Spleen (tissue), 11 donors: ENCODE measurements at regions not wholly inside any gene's neighbourhood (a gene's known extent, or its start where the extent isn't known, plus 50 kb on each side); places are given as distances from the start of the nearest gene placed in this dataset.

Source experiments
- DNase-seq: peaks from one replicate; pipeline ENCODE4 v3.0.0-alpha.2; 2020
- H3K27ac ChIP-seq, 8 donors: fragments of 200-600 bp; sonication (generic) in 7 of 8; 1 replicate in 4 of 8; 2 replicates in 4 of 8; pipeline versions ENCODE4 v1.5.0 to v1.8.0; 2016 to 2021; ENCODE audit warnings: inconsistent platforms in 4 of 8, mild to moderate bottlenecking in 4 of 8, moderate library complexity in 1 of 8
- H3K27me3 ChIP-seq, 7 donors: fragments of 200-600 bp; sonication (generic) in 6 of 7; replicated peaks in 1 of 7; 1 replicate in 4 of 7; 2 replicates in 3 of 7; pipeline versions ENCODE4 v1.5.0 to v1.8.0; 2016 to 2021; ENCODE audit warnings: inconsistent platforms in 3 of 7, mild to moderate bottlenecking in 1 of 7
- H3K36me3 ChIP-seq, 6 donors: fragments of 200-600 bp; sonication (generic) in 5 of 6; 1 replicate in 4 of 6; 2 replicates in 2 of 6; pipeline versions ENCODE4 v1.5.0 to v1.8.0; 2016 to 2021; ENCODE audit warnings: inconsistent platforms in 2 of 6
- H3K4me1 ChIP-seq, 6 donors: fragments of 200-600 bp; sonication (generic) in 5 of 6; 1 replicate in 3 of 6; 2 replicates in 3 of 6; pipeline versions ENCODE4 v1.5.0 to v1.8.0; 2016 to 2021; ENCODE audit warnings: inconsistent platforms in 3 of 6
- H3K4me3 ChIP-seq, 8 donors: fragments of 200-600 bp; sonication (generic) in 7 of 8; 1 replicate in 4 of 8; 2 replicates in 4 of 8; pipeline versions ENCODE4 v1.5.0 to v1.8.0; 2016 to 2021; ENCODE audit warnings: inconsistent platforms in 4 of 8, mild to moderate bottlenecking in 4 of 8, moderate library complexity in 2 of 8
- H3K9me3 ChIP-seq, 8 donors: fragments of 200-600 bp; sonication (generic) in 7 of 8; 1 replicate in 4 of 8; 2 replicates in 4 of 8; pipeline versions ENCODE4 v1.5.0 to v1.8.0; 2016 to 2021; ENCODE audit warnings: inconsistent platforms in 4 of 8
- POLR2A ChIP-seq, 3 donors: fragments of 450-650 bp; IDR thresholded peaks; one replicate each; pipeline ENCODE4 v1.5.1; 2017; ENCODE audit warnings: antibody characterized with exemption in 3 of 3, mild to moderate bottlenecking in 1 of 3
- POLR2AphosphoS5 ChIP-seq, 3 donors: sonication (generic); formaldehyde crosslinking; IDR thresholded peaks; one replicate each; pipeline ENCODE4 v1.5.1; 2017; ENCODE audit warnings: antibody characterized with exemption in 3 of 3
- WGBS, 5 donors: extraction: QIAGEN DNeasy Blood & Tissue Kit in 3 of 5; methylation state at CpG; one replicate each; pipeline versions ENCODE4 v1.1.5 to v1.1.7; 2013 to 2018; 5-methylcytosine and 5-hydroxymethylcytosine counted together
- intact Hi-C: fragments of 100-400 bp; cut with DNase I; formaldehyde crosslinking; loops from one replicate; pipeline ENCODE4 v1.15.0; 2023; ENCODE audit warnings: low total_unique reads
- TF ChIP-seq, protein P1 (sequence below), 11 experiments: fragments of 200-600 bp in 7 of 11; fragments of 450-650 bp in 4 of 11; sonication (generic) in 4 of 11; IDR thresholded peaks in 8 of 11; conservative IDR thresholded peaks in 3 of 11; 1 replicate in 7 of 11; 2 replicates in 4 of 11; pipeline versions ENCODE4 v1.4.0 to v1.8.0; 2016 to 2021; ENCODE audit warnings: antibody characterized with exemption in 11 of 11, inconsistent platforms in 4 of 11, mild to moderate bottlenecking in 1 of 11
- donor health status: healthy with polysubstance abuse.
- donor health status: DM: no; HTN: no; CAD: no; lungs with moderate emphysema.
- donor health status: DM: no; HTN: no; CAD: no.
- donor health status: Bipolar disorder and iron deficiency.
- donor health status: healthy.
- donor health status: DM: no; HTN: no; CAD: no.
- donor health status: DM: yes; HTN: yes; CAD: no.

DNA sequence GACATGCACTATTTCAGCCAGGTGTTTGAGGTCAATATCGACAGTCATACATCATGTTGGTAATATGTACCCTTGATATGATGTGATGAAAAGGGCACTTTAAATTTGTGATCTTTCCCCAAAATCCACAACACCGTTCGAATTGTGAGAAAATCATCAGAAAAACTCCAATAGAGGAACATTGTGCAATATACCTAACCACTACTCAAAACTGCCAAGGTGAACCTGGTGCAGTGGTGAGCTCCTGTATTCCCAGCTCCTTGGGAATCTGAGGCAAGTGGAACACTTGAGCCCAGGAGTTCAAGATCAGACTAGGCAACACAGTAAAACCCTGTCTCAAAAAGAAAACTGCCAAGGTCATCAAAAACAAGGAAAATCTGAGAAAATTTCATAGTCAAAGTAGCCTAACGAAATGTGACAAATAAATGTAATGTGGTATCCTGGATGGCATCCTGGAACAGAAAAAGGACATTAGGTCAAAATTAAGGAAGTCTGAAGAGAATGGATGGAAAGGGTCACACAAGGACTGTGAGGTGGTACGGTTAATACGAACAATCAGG, 55.6 kb upstream of the LSM6 start:
- Histone ChIP-seq H3K36me3 (no peaks in the 10 kb centered on the region), H3K27me3 (no peaks in the 10 kb centered on the region), H3K4me1 (peaks cover 0 to 6% (median 0%) of the 10 kb centered on the region in 6 donors), H3K4me3 (no peak overlapping the region), H3K9me3 (no peaks in the 10 kb centered on the region), H3K27ac (no peak overlapping the region)
- TF ChIP-seq POLR2AphosphoS5 (IDR thresholded peaks at IDR 0.05), result no peak
- TF ChIP-seq, protein P1, sequence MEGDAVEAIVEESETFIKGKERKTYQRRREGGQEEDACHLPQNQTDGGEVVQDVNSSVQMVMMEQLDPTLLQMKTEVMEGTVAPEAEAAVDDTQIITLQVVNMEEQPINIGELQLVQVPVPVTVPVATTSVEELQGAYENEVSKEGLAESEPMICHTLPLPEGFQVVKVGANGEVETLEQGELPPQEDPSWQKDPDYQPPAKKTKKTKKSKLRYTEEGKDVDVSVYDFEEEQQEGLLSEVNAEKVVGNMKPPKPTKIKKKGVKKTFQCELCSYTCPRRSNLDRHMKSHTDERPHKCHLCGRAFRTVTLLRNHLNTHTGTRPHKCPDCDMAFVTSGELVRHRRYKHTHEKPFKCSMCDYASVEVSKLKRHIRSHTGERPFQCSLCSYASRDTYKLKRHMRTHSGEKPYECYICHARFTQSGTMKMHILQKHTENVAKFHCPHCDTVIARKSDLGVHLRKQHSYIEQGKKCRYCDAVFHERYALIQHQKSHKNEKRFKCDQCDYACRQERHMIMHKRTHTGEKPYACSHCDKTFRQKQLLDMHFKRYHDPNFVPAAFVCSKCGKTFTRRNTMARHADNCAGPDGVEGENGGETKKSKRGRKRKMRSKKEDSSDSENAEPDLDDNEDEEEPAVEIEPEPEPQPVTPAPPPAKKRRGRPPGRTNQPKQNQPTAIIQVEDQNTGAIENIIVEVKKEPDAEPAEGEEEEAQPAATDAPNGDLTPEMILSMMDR (IDR thresholded peaks at IDR 0.05 in 8 of 11, conservative IDR thresholded peaks at IDR 0.05 in 3 of 11), result no peak
- TF ChIP-seq POLR2A (IDR thresholded peaks at IDR 0.05), result no peak
- DNase-seq, result no peak
- WGBS, 5 donors, result 86 to 93% (median 89%) methylated on average over 6 of the region's 6 CpGs
- intact Hi-C loops, result no loop called here

DNA sequence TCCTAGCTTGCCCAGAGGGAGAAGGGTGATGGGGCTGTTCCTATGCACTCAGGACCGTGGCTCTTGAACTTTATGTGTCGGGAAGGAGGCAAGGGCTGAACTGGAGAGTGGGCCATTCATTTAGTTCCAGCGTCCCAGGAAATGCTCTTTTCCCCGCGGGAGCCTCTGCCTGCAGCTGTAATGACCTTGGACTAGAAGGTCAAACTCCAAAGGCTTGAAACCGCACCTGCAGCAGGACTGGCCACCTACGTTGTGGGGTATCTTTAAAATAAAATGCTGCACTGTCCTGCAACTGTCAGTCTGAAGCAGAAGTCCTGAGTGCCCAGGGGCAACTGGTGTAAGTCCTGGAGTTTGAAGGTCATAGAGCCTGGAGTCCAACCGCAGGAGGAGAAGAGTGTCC, 61.5 kb upstream of the LSM6 start:
- H3K9me3 ChIP-seq, result no peaks in the 10 kb centered on the region
- H3K4me1 ChIP-seq, result peaks cover 0 to 41% (median 22%) of the 10 kb centered on the region in 6 donors
- TF ChIP-seq POLR2A (IDR thresholded peaks at IDR 0.05) (no peak), POLR2AphosphoS5 (IDR thresholded peaks at IDR 0.05) (no peak)
- TF ChIP-seq, protein P1 (IDR thresholded peaks at IDR 0.05 in 8 of 11, conservative IDR thresholded peaks at IDR 0.05 in 3 of 11), result no peak
- no peaks in the 10 kb centered on the region for H3K27me3 ChIP-seq
- DNase-seq, result no peak
- intact Hi-C loops, result no loop called here
- H3K4me3 ChIP-seq, result no peak overlapping the region
- 60 to 96% (median 81%) methylated on average over 8 of the region's 8 CpGs for WGBS, 5 donors
- no peaks in the 10 kb centered on the region for H3K36me3 ChIP-seq
- H3K27ac ChIP-seq, result no peak overlapping the region

DNA sequence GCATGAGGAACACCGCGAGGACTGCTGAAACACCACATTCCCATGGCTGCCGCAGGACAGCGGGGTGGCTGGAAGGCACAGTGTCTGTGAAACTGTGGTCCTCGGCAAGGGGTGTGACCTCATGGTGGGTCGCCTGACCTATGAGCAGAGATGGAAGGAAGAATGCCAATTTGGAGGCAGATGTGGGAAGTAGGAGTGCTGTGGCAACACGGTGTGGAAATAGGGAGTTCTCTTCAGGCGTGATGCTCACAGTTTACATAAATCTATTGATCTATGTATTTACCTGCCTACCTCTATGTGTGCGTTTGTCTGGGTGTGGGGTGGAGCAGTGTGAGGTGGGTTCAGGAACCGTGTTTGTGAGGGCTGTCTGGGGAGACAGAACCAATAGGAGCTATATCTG, 62.3 kb upstream of the LSM6 start:
- Histone ChIP-seq H3K27me3 (no peaks in the 10 kb centered on the region), H3K36me3 (no peaks in the 10 kb centered on the region), H3K27ac (no peak overlapping the region), H3K4me1 (peaks cover 0 to 49% (median 22%) of the 10 kb centered on the region in 6 donors), H3K9me3 (no peaks in the 10 kb centered on the region), H3K4me3 (no peak overlapping the region)
- WGBS, 5 donors, result 82 to 93% (median 91%) methylated on average over 10 of the region's 10 CpGs
- intact Hi-C loops, result no loop called here
- TF ChIP-seq POLR2AphosphoS5 (IDR thresholded peaks at IDR 0.05) (no peak), POLR2A (IDR thresholded peaks at IDR 0.05) (no peak)
- TF ChIP-seq, protein P1 (IDR thresholded peaks at IDR 0.05 in 8 of 11, conservative IDR thresholded peaks at IDR 0.05 in 3 of 11), result no peak
- no peak for DNase-seq

DNA sequence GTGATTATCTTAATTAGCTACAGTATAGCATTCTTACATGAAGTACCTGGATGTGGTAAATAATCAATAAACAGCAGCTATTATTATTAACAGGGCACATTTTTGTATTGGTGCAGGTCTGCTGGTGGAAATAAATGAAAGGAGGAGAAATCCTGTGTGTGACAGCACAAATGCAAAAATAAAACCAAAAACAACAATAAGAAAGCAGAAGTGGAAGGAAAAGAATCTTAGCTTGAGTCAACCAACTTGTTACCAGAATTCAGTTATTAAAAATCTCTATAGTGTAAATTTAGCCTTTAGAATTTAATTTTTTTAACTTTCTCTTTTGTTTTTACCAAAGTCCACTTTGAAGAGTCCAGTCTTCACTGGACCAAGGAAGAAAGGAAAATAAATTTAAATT, 63.1 kb upstream of the LSM6 start:
- Histone ChIP-seq H3K4me1 (peaks cover 0 to 53% (median 22%) of the 10 kb centered on the region in 6 donors), H3K36me3 (no peaks in the 10 kb centered on the region), H3K4me3 (no peak overlapping the region), H3K27me3 (no peaks in the 10 kb centered on the region), H3K9me3 (no peaks in the 10 kb centered on the region), H3K27ac (peak overlapping the region in 2 of 8 donors; percentile 0 to 64)
- intact Hi-C loops, result no loop called here
- TF ChIP-seq, protein P1 (IDR thresholded peaks at IDR 0.05 in 8 of 11, conservative IDR thresholded peaks at IDR 0.05 in 3 of 11), result no peak
- TF ChIP-seq POLR2AphosphoS5 (IDR thresholded peaks at IDR 0.05) (no peak), POLR2A (IDR thresholded peaks at IDR 0.05) (no peak)
- no peak for DNase-seq
